Lower leg skin (tissue), 4 donors: ENCODE measurements at regions not wholly inside any gene's neighbourhood (a gene's known extent, or its start where the extent isn't known, plus 50 kb on each side); places are given as distances from the start of the nearest gene placed in this dataset.

Source experiments
- DNase-seq, 2 donors: peaks; one replicate each; pipeline ENCODE4 v3.0.0-alpha.2; 2019; ENCODE audit warnings: low spot score in 2 of 2
- H3K4me3 ChIP-seq: fragments of 200-600 bp; sonication (generic); 2 replicates; pipeline ENCODE4 v1.5.1; 2017; ENCODE audit warnings: mild to moderate bottlenecking, low read depth; ENCODE audit not compliant: poor library complexity, severe bottlenecking
- POLR2A ChIP-seq, 2 donors: fragments of 450-650 bp; IDR thresholded peaks; one replicate each; pipeline ENCODE4 v1.6.1; 2016 to 2017; ENCODE audit warnings: antibody characterized with exemption in 2 of 2, mild to moderate bottlenecking in 1 of 2, moderate library complexity in 1 of 2
- WGBS, 2 donors: methylation state at CpG; one replicate each; pipeline ENCODE4 v1.1.5; 2018; 5-methylcytosine and 5-hydroxymethylcytosine counted together
- intact Hi-C: fragments of 100-400 bp; cut with DNase I; formaldehyde crosslinking; loops from one replicate; pipeline ENCODE4 v1.15.0; 2023; ENCODE audit warnings: low total_unique reads
- TF ChIP-seq, protein P1 (sequence below), 3 donors: fragments of 450-650 bp; IDR thresholded peaks; one replicate each; pipeline ENCODE4 v1.5.1; 2016; ENCODE audit warnings: antibody characterized with exemption in 3 of 3, mild to moderate bottlenecking in 3 of 3, moderate library complexity in 2 of 3

DNA sequence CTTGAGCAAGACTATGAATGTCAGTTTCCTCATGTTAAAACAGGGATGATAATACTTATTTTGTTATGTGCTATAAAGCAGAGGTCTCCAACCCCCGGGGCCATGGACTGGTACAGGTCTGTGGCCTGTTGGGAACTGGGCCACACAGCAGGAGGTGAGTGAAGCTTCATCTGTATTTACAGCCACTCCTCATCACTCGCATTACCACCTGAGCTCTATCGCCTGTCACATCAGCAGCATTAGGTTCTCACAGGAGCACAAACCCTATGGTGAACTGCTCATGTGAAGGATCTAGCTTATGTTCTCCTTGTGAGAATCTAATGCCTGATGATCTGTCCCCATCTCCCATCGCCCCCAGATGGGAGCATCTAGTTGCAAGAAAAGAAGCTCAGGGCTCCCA lies 365.3 kb upstream of the SMIM30 start:
- WGBS, 2 donors, result 87 to 96% methylated on average over 4 of the region's 4 CpGs
- intact Hi-C loops, result no loop called here
- no peak for DNase-seq
- H3K4me3 ChIP-seq, result no peak overlapping the region
- TF ChIP-seq POLR2A (IDR thresholded peaks at IDR 0.05), result no peak
- TF ChIP-seq, protein P1, sequence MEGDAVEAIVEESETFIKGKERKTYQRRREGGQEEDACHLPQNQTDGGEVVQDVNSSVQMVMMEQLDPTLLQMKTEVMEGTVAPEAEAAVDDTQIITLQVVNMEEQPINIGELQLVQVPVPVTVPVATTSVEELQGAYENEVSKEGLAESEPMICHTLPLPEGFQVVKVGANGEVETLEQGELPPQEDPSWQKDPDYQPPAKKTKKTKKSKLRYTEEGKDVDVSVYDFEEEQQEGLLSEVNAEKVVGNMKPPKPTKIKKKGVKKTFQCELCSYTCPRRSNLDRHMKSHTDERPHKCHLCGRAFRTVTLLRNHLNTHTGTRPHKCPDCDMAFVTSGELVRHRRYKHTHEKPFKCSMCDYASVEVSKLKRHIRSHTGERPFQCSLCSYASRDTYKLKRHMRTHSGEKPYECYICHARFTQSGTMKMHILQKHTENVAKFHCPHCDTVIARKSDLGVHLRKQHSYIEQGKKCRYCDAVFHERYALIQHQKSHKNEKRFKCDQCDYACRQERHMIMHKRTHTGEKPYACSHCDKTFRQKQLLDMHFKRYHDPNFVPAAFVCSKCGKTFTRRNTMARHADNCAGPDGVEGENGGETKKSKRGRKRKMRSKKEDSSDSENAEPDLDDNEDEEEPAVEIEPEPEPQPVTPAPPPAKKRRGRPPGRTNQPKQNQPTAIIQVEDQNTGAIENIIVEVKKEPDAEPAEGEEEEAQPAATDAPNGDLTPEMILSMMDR (IDR thresholded peaks at IDR 0.05), result no peak

DNA sequence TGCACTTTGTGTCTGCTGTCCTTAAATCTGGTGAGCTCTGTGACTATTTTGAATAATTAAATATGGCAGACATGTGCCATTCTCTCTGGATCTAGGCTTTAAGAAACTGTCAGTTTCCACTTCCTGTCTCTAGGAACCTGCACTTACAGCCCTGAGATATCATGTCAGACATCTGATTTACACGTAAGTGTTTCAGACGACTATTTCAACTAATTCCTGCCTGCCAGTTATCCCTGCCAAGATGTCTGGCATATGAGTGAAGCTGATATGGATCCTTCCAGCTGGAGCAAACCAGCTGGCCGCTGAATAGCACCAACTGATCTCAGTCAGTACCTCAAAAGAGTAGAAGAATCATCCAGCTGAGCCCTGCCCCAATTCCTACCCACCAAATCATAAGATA lies 362.2 kb upstream of the SMIM30 start:
- 69% methylated on average over 3 of the region's 3 CpGs for WGBS, 2 donors
- H3K4me3 ChIP-seq, result no peak overlapping the region
- DNase-seq, result no peak
- intact Hi-C loops, result no loop called here
- TF ChIP-seq, protein P1 (IDR thresholded peaks at IDR 0.05), result no peak
- no peak for TF ChIP-seq POLR2A (IDR thresholded peaks at IDR 0.05)

GRCh38 chr7:113464096-113464855 lies 345.9 kb upstream of the SMIM30 start:
- no peak for TF ChIP-seq POLR2A (IDR thresholded peaks at IDR 0.05)
- TF ChIP-seq, protein P1 (IDR thresholded peaks at IDR 0.05), result no peak
- intact Hi-C loops, result no loop called here
- 80 to 89% methylated on average over 3 of the region's 3 CpGs for WGBS, 2 donors
- no peak overlapping the region for H3K4me3 ChIP-seq
- no peak for DNase-seq

- H3K4me3 ChIP-seq, result no peak overlapping the region
- no peak for TF ChIP-seq POLR2A (IDR thresholded peaks at IDR 0.05)
- TF ChIP-seq, protein P1 (IDR thresholded peaks at IDR 0.05), result no peak
- WGBS, 2 donors, result 60 to 73% methylated on average over 5 of the region's 5 CpGs
- intact Hi-C loops, result no loop called here
- no peak for DNase-seq
Observed at GRCh38 chr7:113460067-113460466, 341.7 kb upstream of the SMIM30 start.

GRCh38 chr7:113456533-113456932 lies 338.2 kb upstream of the SMIM30 start:
- DNase-seq, result no peak
- 84 to 93% methylated on average over 11 of the region's 11 CpGs for WGBS, 2 donors
- intact Hi-C loops, result no loop called here
- no peak overlapping the region for H3K4me3 ChIP-seq
- TF ChIP-seq POLR2A (IDR thresholded peaks at IDR 0.05), result no peak
- TF ChIP-seq, protein P1 (IDR thresholded peaks at IDR 0.05), result no peak
